ENCODE measurements at regions not wholly inside any gene's neighbourhood (a gene's known extent, or its start where the extent isn't known, plus 50 kb on each side); places are given as distances from the start of the nearest gene placed in this dataset.

GRCh38 chr4:136590440-136590839, 941.9 kb downstream of the PCDH18 start:
- intact Hi-C loops (cut with micrococcal nuclease; ENCODE audit: unreplicated experiment), result no loop called here
- no peaks in the 10 kb centered on the region for H3K9me2 ChIP-seq (ENCODE audit: insufficient read depth)
- no peaks in the 10 kb centered on the region for H3F3A ChIP-seq (ENCODE audit: insufficient read depth, low read depth)
- H3K36me3 ChIP-seq (ENCODE audit: low read depth), result no peaks in the 10 kb centered on the region
- CTCF ChIA-PET, result no interaction called here
- H2AFZ ChIP-seq, result no peak overlapping the region
- no peaks in the 10 kb centered on the region for H3K27me3 ChIP-seq (ENCODE audit: insufficient read depth, low read depth)
- TF ChIP-seq, protein P1, sequence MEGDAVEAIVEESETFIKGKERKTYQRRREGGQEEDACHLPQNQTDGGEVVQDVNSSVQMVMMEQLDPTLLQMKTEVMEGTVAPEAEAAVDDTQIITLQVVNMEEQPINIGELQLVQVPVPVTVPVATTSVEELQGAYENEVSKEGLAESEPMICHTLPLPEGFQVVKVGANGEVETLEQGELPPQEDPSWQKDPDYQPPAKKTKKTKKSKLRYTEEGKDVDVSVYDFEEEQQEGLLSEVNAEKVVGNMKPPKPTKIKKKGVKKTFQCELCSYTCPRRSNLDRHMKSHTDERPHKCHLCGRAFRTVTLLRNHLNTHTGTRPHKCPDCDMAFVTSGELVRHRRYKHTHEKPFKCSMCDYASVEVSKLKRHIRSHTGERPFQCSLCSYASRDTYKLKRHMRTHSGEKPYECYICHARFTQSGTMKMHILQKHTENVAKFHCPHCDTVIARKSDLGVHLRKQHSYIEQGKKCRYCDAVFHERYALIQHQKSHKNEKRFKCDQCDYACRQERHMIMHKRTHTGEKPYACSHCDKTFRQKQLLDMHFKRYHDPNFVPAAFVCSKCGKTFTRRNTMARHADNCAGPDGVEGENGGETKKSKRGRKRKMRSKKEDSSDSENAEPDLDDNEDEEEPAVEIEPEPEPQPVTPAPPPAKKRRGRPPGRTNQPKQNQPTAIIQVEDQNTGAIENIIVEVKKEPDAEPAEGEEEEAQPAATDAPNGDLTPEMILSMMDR (conservative IDR thresholded peaks at IDR 0.05), result no peak
- no peak for TF ChIP-seq EZH2 (IDR thresholded peaks at IDR 0.05; ENCODE audit: low read depth)
- no peaks in the 10 kb centered on the region for H4K20me1 ChIP-seq (ENCODE audit: insufficient read depth)
- POLR2A ChIA-PET (ENCODE audit: unreplicated experiment), result no interaction called here
- no peaks in the 10 kb centered on the region for H3K4me1 ChIP-seq (replicated peaks; ENCODE audit: insufficient read depth)
- no peaks in the 10 kb centered on the region for H3K79me2 ChIP-seq (ENCODE audit: low read depth)
- BruUV-seq (replicated peaks), result no TSS peak
- H3K27ac ChIP-seq, result no peak overlapping the region
- no peak overlapping the region for H3K4me2 ChIP-seq
- no peaks in the 10 kb centered on the region for H3K9me3 ChIP-seq (ENCODE audit: insufficient read depth, low read depth)
- DNase-seq, result no peak
- H3K4me3 ChIP-seq, result no peak overlapping the region

DNA sequence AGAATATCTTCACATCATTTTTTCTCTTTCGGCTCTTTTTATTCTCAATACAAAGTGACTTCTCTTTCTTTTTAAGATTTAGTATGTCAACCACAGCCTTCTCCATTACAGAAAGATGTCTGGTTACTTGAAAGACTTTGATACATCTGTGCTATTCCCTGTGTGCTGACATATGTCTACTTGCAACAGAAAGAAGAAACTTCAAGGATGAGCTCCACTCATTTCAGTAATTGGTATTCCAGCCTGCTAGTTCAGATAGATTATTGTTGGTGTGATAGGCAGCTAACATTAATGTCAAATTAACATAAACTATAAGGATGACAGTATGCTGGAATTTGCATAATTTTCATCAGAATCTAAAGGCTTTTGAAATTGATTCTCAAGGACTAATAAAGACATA, 948.7 kb downstream of the PCDH18 start:
- DNase-seq, result no peak
- no peaks in the 10 kb centered on the region for H3K9me3 ChIP-seq (ENCODE audit: insufficient read depth, low read depth)
- no peak for TF ChIP-seq EZH2 (IDR thresholded peaks at IDR 0.05; ENCODE audit: low read depth)
- TF ChIP-seq, protein P1 (conservative IDR thresholded peaks at IDR 0.05), result no peak
- H3K79me2 ChIP-seq (ENCODE audit: low read depth), result no peaks in the 10 kb centered on the region
- ChIA-PET CTCF (no interaction called here), POLR2A (ENCODE audit: unreplicated experiment) (no interaction called here)
- H3K27ac ChIP-seq, result no peak overlapping the region
- no peaks in the 10 kb centered on the region for H3K9me2 ChIP-seq (ENCODE audit: insufficient read depth)
- no peaks in the 10 kb centered on the region for H3F3A ChIP-seq (ENCODE audit: insufficient read depth, low read depth)
- no peak overlapping the region for H3K4me3 ChIP-seq
- H3K36me3 ChIP-seq (ENCODE audit: low read depth), result no peaks in the 10 kb centered on the region
- no TSS peak for BruUV-seq (replicated peaks)
- no peaks in the 10 kb centered on the region for H4K20me1 ChIP-seq (ENCODE audit: insufficient read depth)
- H2AFZ ChIP-seq, result no peak overlapping the region
- intact Hi-C loops (cut with micrococcal nuclease; ENCODE audit: unreplicated experiment), result no loop called here
- H3K4me2 ChIP-seq, result no peak overlapping the region
- H3K27me3 ChIP-seq (ENCODE audit: insufficient read depth, low read depth), result no peaks in the 10 kb centered on the region
- no peaks in the 10 kb centered on the region for H3K4me1 ChIP-seq (replicated peaks; ENCODE audit: insufficient read depth)

DNA sequence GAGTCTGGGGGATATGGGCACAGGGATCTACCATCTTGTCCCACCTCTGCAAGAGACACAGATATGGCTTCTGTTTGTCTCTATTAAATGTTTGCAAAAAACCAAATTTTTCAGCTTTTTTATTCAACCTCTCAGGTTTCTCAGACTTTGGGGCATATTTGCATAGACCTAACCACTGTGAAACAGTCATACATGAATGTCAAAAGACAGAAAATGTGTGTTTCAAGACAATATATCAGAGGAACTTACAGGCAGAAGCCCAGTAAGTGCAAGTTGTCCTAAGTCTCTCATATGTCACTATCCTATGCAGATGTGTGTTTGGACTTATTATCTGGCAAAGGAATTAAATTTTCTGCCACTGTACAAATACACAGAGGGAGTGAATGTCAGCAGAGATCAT, 951.2 kb downstream of the PCDH18 start:
- intact Hi-C loops (cut with micrococcal nuclease; ENCODE audit: unreplicated experiment), result no loop called here
- Histone ChIP-seq H3K9me2 (ENCODE audit: insufficient read depth) (no peaks in the 10 kb centered on the region), H3K9me3 (ENCODE audit: insufficient read depth, low read depth) (no peaks in the 10 kb centered on the region), H3K79me2 (ENCODE audit: low read depth) (no peaks in the 10 kb centered on the region), H3K4me3 (no peak overlapping the region), H3K4me1 (replicated peaks; ENCODE audit: insufficient read depth) (no peaks in the 10 kb centered on the region), H3K27me3 (ENCODE audit: insufficient read depth, low read depth) (no peaks in the 10 kb centered on the region), H3K4me2 (no peak overlapping the region), H3F3A (ENCODE audit: insufficient read depth, low read depth) (no peaks in the 10 kb centered on the region), H3K36me3 (ENCODE audit: low read depth) (no peaks in the 10 kb centered on the region), H3K27ac (no peak overlapping the region), H4K20me1 (ENCODE audit: insufficient read depth) (no peaks in the 10 kb centered on the region), H2AFZ (no peak overlapping the region)
- no peak for DNase-seq
- no TSS peak for BruUV-seq (replicated peaks)
- TF ChIP-seq, protein P1 (conservative IDR thresholded peaks at IDR 0.05), result no peak
- TF ChIP-seq EZH2 (IDR thresholded peaks at IDR 0.05; ENCODE audit: low read depth), result no peak
- CTCF ChIA-PET, result no interaction called here
- POLR2A ChIA-PET (ENCODE audit: unreplicated experiment), result no interaction called here

Data from PC-9 (cell line).